Adrenal gland (tissue), 5 donors: ENCODE measurements at regions not wholly inside any gene's neighbourhood (a gene's known extent, or its start where the extent isn't known, plus 50 kb on each side); places are given as distances from the start of the nearest gene placed in this dataset.

ENCODE experiments used
- CTCF ChIP-seq, 6 experiments: fragments of 450-650 bp in 4 of 6; fragments of 200-600 bp in 2 of 6; sonication (generic) in 1 of 6; IDR thresholded peaks; 1 replicate in 5 of 6; 2 replicates in 1 of 6; pipeline versions ENCODE4 v1.5.1 to v1.8.0; 2016 to 2021; ENCODE audit warnings: antibody characterized with exemption in 6 of 6, mild to moderate bottlenecking in 2 of 6, moderate library complexity in 1 of 6
- POLR2A ChIP-seq, 2 donors: fragments of 450-650 bp; IDR thresholded peaks; one replicate each; pipeline ENCODE4 v1.6.1; 2017; ENCODE audit warnings: antibody characterized with exemption in 2 of 2, mild to moderate bottlenecking in 2 of 2, moderate library complexity in 1 of 2
- donor health status: DM: no; HTN: no; CAD: no.

GRCh38 chr11:127385071-127385470 lies 384.5 kb upstream of the KIRREL3 start:
- TF ChIP-seq CTCF (IDR thresholded peaks at IDR 0.05) (no peak), POLR2A (IDR thresholded peaks at IDR 0.05) (no peak)
